Heart right ventricle (tissue), 16 donors: ENCODE measurements at regions not wholly inside any gene's neighbourhood (a gene's known extent, or its start where the extent isn't known, plus 50 kb on each side); places are given as distances from the start of the nearest gene placed in this dataset.

Source experiments
- ATAC-seq, 8 donors: fragments of 200-7000 bp; cut with Tn5 transposase; one replicate each; pipeline ENCODE4 v1.9.1; 2020; ENCODE audit warnings: mild to moderate bottlenecking in 8 of 8, moderate library complexity in 8 of 8, moderate number of reproducible peaks in 1 of 8
- DNase-seq, 2 donors: peaks; one replicate each; pipeline ENCODE4 v3.0.0-alpha.2; 2020
- H3K27ac ChIP-seq, 10 donors: fragments of 200-600 bp; sonication (generic) in 2 of 10; one replicate each; pipeline versions ENCODE4 v1.5.0 to v1.8.0; 2020 to 2022; ENCODE audit warnings: mild to moderate bottlenecking in 3 of 10
- H3K27me3 ChIP-seq, 7 donors: fragments of 200-600 bp; one replicate each; pipeline ENCODE4 v1.8.0; 2021 to 2022; ENCODE audit warnings: mild to moderate bottlenecking in 2 of 7
- H3K36me3 ChIP-seq, 9 donors: fragments of 200-600 bp; sonication (generic) in 1 of 9; one replicate each; pipeline versions ENCODE4 v1.5.0 to v1.8.0; 2020 to 2022; ENCODE audit warnings: mild to moderate bottlenecking in 2 of 9
- H3K4me1 ChIP-seq, 9 donors: fragments of 200-600 bp; sonication (generic) in 1 of 9; one replicate each; pipeline versions ENCODE4 v1.5.0 to v1.8.0; 2020 to 2022; ENCODE audit warnings: mild to moderate bottlenecking in 4 of 9
- H3K4me3 ChIP-seq, 10 donors: fragments of 200-600 bp; sonication (generic) in 2 of 10; one replicate each; pipeline versions ENCODE4 v1.5.0 to v1.8.0; 2020 to 2022; ENCODE audit warnings: mild to moderate bottlenecking in 7 of 10, moderate library complexity in 2 of 10
- H3K9me3 ChIP-seq, 11 donors: fragments of 200-600 bp in 10 of 11; sonication (generic) in 2 of 11; one replicate each; pipeline versions ENCODE4 v1.5.0 to v1.8.0; 2013 to 2022; ENCODE audit warnings: mild to moderate bottlenecking in 2 of 11, control low read depth in 1 of 11, moderate library complexity in 1 of 11
- WGBS, 2 donors: extraction: QIAGEN DNeasy Blood & Tissue Kit; methylation state at CpG; one replicate each; pipeline ENCODE4 v1.1.7; 2013; ENCODE audit warnings: inconsistent platforms in 1 of 2; 5-methylcytosine and 5-hydroxymethylcytosine counted together
- intact Hi-C, 10 donors: fragments of 100-400 bp; cut with DNase I; formaldehyde crosslinking; loops; one replicate each; pipeline versions ENCODE4 v1.11.1 to v1.14.2; 2022
- TF ChIP-seq, protein P1 (sequence below), 9 donors: fragments of 200-600 bp; sonication (generic) in 2 of 9; IDR thresholded peaks; one replicate each; pipeline versions ENCODE4 v1.5.0 to v1.8.0; 2021 to 2022; ENCODE audit warnings: antibody characterized with exemption in 9 of 9, mild to moderate bottlenecking in 5 of 9, moderate library complexity in 1 of 9
- donor health status: Arrhythmogenic right ventricular cardiomyopathy.
- donor health status: ischemic (EF 13 %, LVEDD 7.1; RV severe dilation, severe dysfunction).
- donor health status: healthy with polysubstance abuse.
- donor health status: DM: no; HTN: yes; CAD: no.
- donor health status: DM: no; HTN: no; CAD: no.
- donor health status: ischemic (EF 25% LVEDD 6.9; RV normal size, moderate dysfunction).
- donor health status: ischemic (EF 25% LVEDD 5.7; RV mildly dilated, moderate dysfunction).
- donor health status: healthy.
- donor health status: DM: yes; HTN: yes; CAD: no.
- donor health status: Ischemic cardiomyopathy.
- donor health status: ischemic (EF 35%, LVEDD 5.7; RV mildly dilated, moderate dysfunction).
- donor health status: nonischemic (EF 11% LVEDD 7.7; RV severe dilation, severe dysfunction).
- donor health status: DM: yes; HTN: yes; CAD: no.
- donor health status: PGD.
- donor health status: ischemic (EF 29% LVEDD 5.4; RV normal size, mild dysfunction).
- donor health status: nonischemic (EF 23%, LVEDD 6.1; RV moderate dilation, normal function).

DNA sequence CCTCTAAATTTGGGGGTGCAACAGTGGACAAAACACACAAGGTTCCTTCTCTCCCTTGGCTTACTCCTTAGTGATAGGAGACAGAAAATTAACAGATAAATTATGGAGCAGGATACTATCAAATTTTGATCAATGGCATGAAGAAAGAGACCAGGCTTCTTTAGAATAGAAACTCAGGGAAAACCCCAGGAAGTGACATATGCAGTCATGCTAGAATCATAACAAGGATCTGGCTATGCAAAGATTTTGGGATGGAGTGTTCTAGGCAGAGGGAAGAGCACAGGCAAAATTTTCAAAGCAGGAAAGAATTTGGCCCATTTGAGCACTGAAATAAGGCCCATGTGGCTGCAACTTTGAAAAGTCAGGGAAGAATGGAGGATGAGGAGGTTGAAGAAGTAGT, 182.3 kb upstream of the PLEKHG7 start:
- ATAC-seq (no peak), DNase-seq (no peak)
- H3K27ac ChIP-seq: no peak overlapping the region
- H3K9me3 ChIP-seq: peaks cover 0 to 10% (median 0%) of the 10 kb centered on the region in 11 donors
- H3K27me3 ChIP-seq: no peaks in the 10 kb centered on the region
- H3K4me1 ChIP-seq: no peaks in the 10 kb centered on the region
- no peaks in the 10 kb centered on the region for H3K36me3 ChIP-seq
- intact Hi-C loops: no loop called here
- no peak overlapping the region for H3K4me3 ChIP-seq
- TF ChIP-seq, protein P1, sequence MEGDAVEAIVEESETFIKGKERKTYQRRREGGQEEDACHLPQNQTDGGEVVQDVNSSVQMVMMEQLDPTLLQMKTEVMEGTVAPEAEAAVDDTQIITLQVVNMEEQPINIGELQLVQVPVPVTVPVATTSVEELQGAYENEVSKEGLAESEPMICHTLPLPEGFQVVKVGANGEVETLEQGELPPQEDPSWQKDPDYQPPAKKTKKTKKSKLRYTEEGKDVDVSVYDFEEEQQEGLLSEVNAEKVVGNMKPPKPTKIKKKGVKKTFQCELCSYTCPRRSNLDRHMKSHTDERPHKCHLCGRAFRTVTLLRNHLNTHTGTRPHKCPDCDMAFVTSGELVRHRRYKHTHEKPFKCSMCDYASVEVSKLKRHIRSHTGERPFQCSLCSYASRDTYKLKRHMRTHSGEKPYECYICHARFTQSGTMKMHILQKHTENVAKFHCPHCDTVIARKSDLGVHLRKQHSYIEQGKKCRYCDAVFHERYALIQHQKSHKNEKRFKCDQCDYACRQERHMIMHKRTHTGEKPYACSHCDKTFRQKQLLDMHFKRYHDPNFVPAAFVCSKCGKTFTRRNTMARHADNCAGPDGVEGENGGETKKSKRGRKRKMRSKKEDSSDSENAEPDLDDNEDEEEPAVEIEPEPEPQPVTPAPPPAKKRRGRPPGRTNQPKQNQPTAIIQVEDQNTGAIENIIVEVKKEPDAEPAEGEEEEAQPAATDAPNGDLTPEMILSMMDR (IDR thresholded peaks at IDR 0.05): no peak

DNA sequence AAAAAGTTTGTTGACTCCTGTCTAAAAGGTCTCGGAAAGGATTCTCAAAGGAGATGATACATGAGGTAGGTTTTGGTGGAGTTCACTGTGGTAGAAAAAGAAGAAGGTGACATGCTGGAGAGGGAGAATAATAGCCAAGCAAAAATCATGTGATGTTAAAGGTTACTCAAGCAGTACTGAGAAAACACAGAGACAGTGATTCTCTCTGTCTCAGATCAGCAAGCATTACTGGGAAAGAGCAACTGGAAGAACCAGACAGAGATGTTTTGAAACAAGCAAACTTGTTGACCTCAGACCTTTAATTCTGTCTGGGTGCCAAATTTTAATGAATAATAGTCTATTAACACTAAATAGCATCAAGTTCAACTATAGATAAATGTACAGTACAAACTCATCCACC, 183.5 kb upstream of the PLEKHG7 start:
- no peak for DNase-seq
- TF ChIP-seq, protein P1 (IDR thresholded peaks at IDR 0.05): no peak
- no peaks in the 10 kb centered on the region for H3K27me3 ChIP-seq
- H3K9me3 ChIP-seq: peaks cover 0 to 10% (median 0%) of the 10 kb centered on the region in 11 donors
- H3K4me1 ChIP-seq: no peaks in the 10 kb centered on the region
- ATAC-seq: no peak
- H3K4me3 ChIP-seq: no peak overlapping the region
- WGBS, 2 donors: 97 to 100% methylated on average over 1 of the region's 1 CpG
- H3K27ac ChIP-seq: no peak overlapping the region
- intact Hi-C loops: no loop called here
- no peaks in the 10 kb centered on the region for H3K36me3 ChIP-seq

DNA sequence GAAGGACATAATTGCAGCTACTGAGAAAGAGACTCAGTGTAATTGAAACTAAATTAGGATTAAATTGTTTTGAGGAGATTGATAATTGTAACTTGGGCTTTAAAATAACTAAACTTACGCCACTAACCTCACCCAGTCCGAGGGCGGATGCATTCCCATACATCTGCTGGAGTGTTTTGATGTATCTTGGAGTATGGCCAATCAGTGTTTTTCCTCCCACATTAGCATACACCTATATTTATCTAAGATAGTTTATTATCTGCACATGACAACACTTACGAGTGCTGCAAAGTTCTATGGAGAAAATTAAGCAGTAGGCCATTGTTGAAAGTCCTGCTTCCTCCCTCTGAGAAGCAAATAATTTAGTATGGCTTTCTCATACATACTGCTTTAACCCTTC, 184.7 kb upstream of the PLEKHG7 start:
- peaks cover 0 to 8% (median 0%) of the 10 kb centered on the region in 9 donors for H3K4me1 ChIP-seq
- TF ChIP-seq, protein P1 (IDR thresholded peaks at IDR 0.05): no peak
- intact Hi-C loops: no loop called here
- no peaks in the 10 kb centered on the region for H3K36me3 ChIP-seq
- 46 to 74% methylated on average over 4 of the region's 4 CpGs for WGBS, 2 donors
- no peak overlapping the region for H3K27ac ChIP-seq
- DNase-seq (no peak), ATAC-seq (no peak)
- H3K9me3 ChIP-seq: peaks cover 0 to 11% (median 0%) of the 10 kb centered on the region in 11 donors
- H3K4me3 ChIP-seq: no peak overlapping the region
- no peaks in the 10 kb centered on the region for H3K27me3 ChIP-seq

DNA sequence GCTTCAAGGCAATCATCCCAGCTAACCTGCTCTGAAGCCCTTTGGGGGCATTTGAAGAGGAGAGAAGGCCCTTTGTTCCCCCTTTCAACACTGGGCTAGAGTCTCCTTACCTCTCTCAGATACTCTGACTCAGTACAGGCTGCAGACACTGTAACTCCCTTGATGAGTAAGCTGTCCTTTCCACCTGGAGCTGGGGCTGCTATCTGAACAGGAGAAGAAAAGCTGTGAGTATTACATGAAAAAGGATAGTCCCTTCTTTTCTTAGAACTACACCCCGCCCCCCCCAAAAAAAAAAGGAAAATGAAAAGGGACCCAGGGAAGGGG, 186.6 kb upstream of the PLEKHG7 start:
- Histone ChIP-seq H3K36me3 (no peaks in the 10 kb centered on the region), H3K27ac (no peak overlapping the region), H3K4me3 (no peak overlapping the region), H3K4me1 (peaks cover 0 to 24% (median 0%) of the 10 kb centered on the region in 9 donors), H3K27me3 (no peaks in the 10 kb centered on the region), H3K9me3 (peaks cover 0 to 6% (median 0%) of the 10 kb centered on the region in 11 donors)
- DNase-seq (no peak), ATAC-seq (no peak)
- intact Hi-C loops: no loop called here
- 69 to 79% methylated on average over 1 of the region's 1 CpG for WGBS, 2 donors
- TF ChIP-seq, protein P1 (IDR thresholded peaks at IDR 0.05): no peak
